GM12873 (cell line): ENCODE measurements at regions not wholly inside any gene's neighbourhood (a gene's known extent, or its start where the extent isn't known, plus 50 kb on each side); places are given as distances from the start of the nearest gene placed in this dataset.

ENCODE experiments used
- TF ChIP-seq, protein P1 (sequence below): IDR thresholded peaks from 2 replicates; pipeline ENCODE4 v1.5.1; 2012; ENCODE audit warnings: low read depth, mild to moderate bottlenecking, moderate library complexity, low read length, control low read depth; ENCODE audit not compliant: insufficient read depth; ENCODE audit errors: missing control alignments

DNA sequence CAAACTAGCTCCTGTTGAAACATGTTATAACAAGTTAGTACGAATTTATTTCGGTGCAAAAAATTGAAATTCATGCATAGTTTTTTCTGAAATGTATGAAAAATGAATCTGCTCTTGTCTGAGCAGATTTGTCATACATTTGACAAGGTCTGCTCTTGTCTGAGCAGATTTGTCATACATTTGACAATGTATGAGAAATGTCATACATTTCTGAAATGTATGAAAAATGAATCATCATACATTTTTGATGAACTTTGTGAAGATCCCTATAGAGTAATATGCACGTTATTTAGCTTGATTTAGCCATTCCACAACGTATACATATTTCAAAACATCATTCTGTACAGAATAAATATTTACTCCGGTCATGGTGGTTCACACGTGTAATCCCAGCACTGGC, 85.9 kb upstream of the PARP8 start:
- TF ChIP-seq, protein P1, sequence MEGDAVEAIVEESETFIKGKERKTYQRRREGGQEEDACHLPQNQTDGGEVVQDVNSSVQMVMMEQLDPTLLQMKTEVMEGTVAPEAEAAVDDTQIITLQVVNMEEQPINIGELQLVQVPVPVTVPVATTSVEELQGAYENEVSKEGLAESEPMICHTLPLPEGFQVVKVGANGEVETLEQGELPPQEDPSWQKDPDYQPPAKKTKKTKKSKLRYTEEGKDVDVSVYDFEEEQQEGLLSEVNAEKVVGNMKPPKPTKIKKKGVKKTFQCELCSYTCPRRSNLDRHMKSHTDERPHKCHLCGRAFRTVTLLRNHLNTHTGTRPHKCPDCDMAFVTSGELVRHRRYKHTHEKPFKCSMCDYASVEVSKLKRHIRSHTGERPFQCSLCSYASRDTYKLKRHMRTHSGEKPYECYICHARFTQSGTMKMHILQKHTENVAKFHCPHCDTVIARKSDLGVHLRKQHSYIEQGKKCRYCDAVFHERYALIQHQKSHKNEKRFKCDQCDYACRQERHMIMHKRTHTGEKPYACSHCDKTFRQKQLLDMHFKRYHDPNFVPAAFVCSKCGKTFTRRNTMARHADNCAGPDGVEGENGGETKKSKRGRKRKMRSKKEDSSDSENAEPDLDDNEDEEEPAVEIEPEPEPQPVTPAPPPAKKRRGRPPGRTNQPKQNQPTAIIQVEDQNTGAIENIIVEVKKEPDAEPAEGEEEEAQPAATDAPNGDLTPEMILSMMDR, result no peak

DNA sequence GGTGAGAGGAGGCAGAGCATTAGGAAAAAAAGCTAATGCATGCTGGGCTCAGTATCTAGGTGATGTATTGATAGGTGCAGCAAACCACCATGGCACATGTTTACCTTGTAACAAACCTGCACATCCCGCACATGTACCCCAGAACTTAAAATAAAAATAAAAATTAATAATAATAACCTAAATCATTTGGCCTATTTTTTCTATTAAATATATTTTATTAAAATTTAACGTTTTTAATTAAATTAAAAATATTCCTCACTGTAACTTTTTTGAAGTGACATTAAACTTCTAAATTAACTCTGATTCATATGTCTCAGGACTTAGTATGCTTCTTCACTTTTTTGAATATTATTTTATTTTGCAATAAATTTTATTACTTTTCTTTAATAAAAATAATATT, 83.7 kb upstream of the PARP8 start:
- TF ChIP-seq, protein P1, result no peak

DNA sequence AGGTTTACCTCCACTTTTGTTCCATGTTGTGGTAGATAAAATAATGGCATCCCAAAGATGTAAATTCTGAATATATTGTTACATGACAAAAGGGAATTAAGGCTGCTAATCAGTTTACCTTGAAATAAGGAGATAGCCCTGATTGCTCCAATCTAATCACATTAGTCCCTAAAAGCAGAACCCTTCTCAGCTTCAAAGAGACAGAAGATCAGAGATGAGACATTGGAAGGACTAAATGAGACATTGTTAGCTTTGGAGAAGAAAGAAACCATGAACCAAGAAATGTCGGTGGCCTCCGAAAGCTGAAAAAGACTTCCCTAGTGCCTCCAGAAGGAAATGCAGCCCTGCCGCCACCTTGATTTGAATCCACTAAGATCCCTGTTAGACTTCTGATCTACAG, 82.8 kb upstream of the PARP8 start:
- TF ChIP-seq, protein P1, result peak; percentile 7

DNA sequence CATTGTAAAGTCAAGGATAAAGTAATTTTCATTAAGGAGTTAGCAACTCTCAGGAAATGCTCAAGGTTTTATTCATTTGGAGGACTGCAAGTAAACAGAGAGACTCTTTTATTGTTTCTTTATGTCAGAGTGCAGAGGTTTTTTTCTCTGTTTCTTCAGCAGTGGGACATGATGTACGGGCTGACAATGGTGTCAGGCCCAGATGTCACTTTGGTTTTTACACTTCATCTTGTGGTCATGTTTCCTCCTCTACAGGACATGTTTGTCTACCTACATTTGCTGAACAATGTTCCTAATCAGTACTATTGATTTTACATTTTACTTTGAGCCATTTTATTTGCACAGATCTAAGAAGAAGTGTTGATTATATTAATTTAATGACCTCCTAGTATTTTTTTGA, 72.8 kb upstream of the PARP8 start:
- TF ChIP-seq, protein P1, result no peak

DNA sequence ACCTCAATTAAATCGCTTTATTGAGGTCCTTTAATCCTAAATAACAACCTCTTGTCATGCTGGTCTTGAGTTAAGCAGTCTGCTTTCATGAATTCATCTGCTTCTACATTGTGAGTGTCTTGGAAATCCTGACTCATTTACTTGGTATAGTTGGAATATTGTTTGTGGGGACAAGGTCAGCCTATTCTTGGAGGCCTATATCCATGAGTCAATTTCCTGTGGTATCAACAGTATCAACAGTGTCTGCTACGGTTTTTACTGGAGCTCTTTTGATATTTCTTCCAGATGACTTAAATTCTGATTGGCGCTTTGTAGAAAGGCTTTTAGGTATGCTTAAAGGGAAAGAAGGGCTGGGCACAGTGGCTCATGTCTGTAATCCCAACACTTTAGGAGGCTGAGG, 71.2 kb upstream of the PARP8 start:
- TF ChIP-seq, protein P1, result no peak

DNA sequence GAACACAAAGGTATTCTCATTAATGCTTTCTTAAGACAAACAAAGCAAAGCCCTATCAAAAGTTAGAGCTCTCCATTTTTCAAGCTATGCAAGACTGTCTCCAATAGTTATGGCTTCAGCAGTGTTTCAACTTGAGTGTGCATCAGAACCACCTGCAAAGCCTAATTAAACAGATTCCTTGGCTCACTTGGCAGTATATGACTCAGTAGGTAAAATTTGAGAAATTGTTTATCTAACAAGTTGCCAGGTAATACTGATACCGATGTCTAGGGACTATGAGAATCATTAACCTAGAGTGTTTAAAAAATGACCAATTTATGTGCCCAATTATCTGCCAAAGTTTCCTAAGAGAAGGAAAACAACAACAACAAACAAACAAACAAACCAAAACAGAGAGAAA, 60.3 kb upstream of the PARP8 start:
- TF ChIP-seq, protein P1, result no peak
